T-helper 2 cell treated with Interferon-gamma antibody and Interleukin-4, amounts not matched to agents 100 ng/mL and 5 ng/mL, for 36 hours (primary cell): ENCODE measurements at regions not wholly inside any gene's neighbourhood (a gene's known extent, or its start where the extent isn't known, plus 50 kb on each side); places are given as distances from the start of the nearest gene placed in this dataset.

Experiments used
- intact Hi-C: fragments of 100-400 bp; cut with micrococcal nuclease; formaldehyde crosslinking; loops from one replicate; pipeline ENCODE4 v1.15.1; 2023

DNA sequence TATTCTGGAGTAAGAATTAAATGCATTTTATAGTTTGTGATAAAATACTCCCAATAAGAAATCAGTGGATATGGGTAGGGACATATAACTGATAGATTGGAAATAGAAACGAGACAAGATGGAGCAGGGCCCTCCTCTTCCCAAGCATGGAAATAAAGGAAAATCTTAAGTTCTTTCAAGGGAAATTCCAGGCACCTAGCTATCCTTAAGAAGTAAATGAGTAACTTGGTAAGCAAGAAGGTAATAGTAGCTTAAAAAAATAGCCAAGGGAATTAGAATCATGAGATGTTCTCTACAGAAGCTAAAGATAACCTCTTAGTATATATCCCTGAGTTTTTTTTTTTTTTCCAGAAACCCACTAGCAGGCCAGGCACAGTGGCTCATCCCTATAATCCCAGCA lies 105.5 kb upstream of the FAM3C start:
- intact Hi-C loops = no loop called here

DNA sequence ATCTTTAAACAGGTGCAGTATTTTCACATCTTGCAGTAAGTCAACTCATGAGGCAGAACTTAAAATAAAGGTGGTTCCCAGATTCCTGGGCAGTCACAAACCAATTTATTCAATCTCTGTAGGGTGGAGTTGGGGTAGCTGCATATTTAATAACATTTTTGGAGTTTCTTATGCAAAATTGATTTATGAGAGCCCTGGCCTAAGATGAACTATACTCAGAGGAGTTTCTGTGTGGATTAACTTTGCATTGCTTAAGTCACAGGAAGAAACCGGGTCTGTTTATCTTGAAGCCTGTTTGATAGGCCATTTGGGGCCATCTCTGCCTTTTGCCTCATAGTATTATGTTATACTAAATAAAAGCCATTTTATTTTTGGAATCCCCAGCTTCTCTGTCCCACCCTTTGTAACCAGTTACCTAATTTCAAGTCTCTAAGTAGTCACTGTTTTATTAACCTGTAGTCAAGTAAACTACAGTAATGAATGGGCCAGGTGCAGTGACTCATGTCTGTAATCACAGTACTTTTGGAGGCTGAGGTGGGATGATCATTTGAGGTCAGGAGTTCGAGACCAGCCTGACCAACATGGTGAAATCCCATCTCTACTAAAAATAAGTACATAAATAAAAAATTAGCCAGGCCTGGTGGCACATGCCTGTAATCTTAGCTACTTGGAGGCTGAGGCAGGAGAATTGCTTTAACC lies 104.4 kb upstream of the FAM3C start:
- intact Hi-C loops = no loop called here

DNA sequence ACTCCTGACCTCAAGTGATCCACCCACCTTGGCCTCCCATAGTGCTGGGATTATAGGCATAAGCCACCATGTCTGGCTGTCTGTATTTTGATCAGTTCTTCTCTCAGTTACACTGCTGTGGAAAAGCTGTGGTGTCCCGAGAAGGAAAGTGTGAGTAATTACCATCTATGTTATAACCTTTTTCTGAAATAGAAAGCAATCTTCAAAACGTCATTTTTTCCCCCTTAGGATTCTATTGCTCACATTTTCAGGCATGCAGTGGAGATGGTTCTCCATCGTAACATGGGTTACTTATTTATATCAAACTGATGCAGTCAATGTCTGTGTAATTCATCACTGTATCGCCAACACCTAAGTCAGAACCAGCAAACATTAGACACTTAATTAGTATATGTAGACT lies 103.5 kb upstream of the FAM3C start:
- intact Hi-C loops = loop anchor here (5.0 kb wide), 1 partner anchor 33 kb away; no protein-coding TSS in a partner anchor

DNA sequence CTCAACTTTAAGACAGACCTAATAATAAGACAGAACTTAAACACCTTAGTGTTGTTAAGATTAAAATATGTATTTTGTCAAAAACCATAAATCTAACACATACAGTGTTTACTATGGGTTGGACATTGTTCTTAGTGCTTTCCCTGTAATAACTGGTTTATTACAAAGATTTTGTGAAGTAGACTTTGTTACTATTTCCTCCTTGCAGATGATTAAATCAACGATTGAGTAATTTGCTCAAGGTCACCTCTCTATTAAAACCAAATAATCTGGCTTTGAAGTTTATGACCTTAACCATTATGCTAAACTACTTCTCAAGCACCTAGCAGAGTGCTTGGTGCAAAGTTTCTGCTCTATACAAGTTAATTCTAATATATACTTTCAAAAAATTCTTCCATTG lies 102.7 kb upstream of the FAM3C start:
- intact Hi-C loops = loop anchor here (5.0 kb wide), 1 partner anchor 33 kb away; no protein-coding TSS in a partner anchor

DNA sequence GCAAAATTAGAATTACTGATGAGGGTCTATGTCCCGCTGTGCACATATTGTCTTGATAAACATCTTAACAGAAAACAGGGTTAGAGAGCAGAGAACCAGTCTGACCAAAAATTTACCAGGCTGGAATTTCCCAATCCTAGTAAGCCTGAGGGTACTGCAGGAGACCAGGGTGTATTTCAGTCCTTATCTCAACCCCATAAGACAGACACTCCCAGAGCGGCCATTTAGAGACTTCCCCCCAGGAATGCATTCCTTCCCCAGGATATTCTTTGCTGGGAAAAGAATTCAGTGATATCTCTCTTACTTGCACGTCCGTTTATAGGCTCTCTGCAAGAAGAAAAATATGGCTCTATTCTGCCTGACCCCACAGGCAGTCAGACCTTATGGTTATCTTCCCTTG lies 101.4 kb upstream of the FAM3C start:
- intact Hi-C loops = loop anchor here (5.0 kb wide), 1 partner anchor 35 kb away; no protein-coding TSS in a partner anchor

DNA sequence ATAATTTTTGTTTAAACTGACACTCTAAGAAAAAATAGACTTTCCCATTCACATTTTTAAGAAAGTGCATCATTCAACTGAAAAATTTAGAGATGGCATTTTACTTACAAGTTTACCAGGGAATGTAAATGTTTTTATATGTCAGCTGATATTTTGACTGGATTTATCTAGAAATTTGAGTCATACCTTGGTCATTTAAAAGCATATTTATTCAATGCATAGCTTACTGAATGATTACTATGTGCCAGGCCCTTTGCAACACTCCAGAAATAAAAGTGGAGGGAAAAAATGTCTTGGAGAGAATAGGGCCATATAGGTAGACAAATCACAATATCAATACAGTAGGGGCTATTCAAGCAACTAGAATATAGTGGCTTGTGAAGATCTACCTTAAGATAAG lies 98.4 kb upstream of the FAM3C start:
- intact Hi-C loops = no loop called here

DNA sequence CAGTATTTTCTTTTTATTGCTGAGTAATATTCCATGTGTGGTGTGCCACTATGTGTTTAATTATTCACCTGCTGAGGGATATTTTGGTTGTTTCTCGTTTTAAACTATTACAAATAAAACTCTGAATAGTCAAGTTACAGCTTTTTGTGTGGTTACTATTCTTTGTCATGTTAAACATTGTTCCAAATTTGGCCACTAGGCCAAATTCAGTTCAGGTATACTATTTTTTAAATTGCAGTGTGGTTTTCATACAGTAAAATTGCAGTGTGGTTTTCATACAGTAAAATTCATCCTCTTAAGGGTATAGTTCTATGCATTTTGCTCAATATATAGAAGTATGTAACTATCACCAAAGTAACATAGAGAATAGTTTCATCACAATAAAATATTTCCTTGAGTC lies 97.4 kb upstream of the FAM3C start:
- intact Hi-C loops = no loop called here

DNA sequence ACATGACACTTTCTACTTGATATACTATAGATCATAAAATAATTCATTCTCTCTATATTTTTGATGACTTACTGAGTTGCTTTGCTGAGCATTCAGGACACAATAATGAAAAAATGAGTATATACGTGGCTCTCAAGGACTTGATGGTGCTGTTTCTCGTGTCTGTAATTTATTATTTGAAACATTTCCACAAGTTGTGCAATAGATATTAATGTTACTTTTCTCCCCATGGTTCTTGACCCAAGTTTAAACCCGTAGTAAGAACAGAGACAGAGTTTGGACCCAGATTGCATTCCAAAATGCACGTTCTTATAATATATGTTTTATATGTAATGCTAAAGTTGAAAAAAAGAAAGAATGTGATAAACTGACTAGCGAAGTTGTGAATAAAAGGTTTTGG lies 94.2 kb upstream of the FAM3C start:
- intact Hi-C loops = no loop called here

DNA sequence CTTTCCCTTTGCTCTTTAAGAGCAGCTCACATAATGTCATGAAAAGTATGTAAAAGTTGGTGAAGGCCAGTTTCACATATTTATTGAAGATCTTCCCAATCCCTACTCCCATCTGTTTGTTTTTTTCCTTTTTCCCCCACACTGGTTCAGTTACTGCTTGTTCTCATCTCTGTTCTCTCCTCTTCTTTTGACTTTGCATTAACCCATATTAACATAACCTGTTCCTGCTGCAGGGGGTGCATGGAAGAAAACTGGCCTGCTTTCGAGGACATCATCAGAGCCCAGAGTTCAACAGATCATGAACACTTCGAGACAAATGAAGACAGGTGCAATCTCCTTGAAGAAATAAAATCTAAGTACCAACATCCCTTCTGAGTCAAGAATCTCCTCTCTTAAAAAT lies 93.3 kb upstream of the FAM3C start:
- intact Hi-C loops = no loop called here

DNA sequence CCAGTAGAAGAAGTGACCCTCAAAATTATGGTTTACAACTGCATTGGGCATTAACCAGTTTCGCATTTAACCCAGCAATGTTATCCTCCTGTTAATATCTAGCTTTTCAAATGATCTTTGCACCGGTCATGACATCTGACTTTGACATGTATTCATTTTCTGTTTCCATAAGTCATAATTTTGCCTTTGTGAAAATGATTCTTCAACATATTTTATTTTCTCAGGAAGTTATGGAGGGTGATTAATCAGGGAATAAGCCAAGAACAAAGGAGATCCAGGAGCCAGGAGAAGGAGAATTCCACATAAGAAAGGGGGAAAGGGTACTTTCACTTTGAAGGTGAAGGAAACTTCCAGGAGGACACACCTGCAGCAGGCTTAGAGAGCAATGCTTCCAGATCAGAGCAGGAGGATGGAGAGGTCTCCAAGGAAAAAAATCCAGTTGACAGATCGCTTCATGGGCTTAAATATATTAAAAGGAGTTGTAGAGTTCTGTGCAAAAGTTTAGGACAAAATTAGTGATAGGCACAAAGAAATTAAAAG lies 92.1 kb upstream of the FAM3C start:
- intact Hi-C loops = no loop called here

DNA sequence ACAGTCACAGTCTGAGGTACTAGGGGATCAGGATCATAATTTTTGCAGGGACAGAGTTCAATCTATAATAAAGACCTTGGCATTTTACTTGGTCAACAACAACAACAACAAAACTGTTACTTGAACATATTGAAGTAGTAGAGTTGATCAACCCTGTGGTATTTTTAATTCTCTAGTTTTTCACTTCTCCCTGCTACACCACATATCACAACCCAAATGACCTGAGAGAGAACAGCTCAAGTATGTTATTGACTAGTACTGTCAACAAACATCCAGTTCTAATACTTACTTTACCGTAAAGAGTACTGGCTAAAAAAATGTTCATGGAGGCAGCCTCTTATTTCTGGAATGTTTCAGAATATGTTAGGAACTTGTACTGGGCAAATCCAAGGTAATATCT lies 90.5 kb upstream of the FAM3C start:
- intact Hi-C loops = no loop called here

DNA sequence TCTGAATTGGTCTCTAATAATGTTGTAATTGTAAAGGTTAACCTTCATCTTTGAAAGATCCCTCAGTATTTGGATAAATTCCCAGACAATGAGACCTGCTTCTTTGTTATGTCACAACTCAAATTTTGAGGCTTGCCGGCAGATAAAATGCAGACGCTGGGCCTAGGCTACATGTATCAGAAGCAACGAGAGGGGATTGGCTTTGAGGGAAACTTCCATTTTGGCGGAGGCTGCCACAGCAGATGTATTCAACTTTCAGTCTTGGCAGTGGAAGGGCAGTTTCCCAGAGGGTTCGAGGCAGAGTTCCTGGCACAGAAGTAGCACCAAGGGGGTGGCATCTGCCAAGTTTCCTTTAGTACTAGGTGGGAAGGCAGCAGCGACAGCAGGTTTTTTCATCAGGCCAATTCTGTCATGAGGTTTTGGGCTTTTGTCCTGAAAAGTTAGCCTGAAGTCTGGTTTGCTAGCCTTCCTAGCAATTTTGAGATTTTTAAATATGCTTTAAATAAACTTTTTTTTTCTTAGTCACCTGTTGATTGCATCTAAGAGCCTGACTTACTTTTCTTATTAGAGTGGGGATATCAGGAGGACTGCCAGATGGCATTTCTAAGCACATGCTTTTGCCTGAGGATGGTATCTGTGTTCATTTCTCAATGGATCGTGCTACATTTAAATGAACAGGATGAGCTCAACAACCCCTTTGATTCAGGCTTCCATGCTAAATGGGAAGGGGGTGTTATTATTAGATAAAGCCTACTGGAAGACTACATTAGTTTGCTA lies 89.5 kb upstream of the FAM3C start:
- intact Hi-C loops = no loop called here

DNA sequence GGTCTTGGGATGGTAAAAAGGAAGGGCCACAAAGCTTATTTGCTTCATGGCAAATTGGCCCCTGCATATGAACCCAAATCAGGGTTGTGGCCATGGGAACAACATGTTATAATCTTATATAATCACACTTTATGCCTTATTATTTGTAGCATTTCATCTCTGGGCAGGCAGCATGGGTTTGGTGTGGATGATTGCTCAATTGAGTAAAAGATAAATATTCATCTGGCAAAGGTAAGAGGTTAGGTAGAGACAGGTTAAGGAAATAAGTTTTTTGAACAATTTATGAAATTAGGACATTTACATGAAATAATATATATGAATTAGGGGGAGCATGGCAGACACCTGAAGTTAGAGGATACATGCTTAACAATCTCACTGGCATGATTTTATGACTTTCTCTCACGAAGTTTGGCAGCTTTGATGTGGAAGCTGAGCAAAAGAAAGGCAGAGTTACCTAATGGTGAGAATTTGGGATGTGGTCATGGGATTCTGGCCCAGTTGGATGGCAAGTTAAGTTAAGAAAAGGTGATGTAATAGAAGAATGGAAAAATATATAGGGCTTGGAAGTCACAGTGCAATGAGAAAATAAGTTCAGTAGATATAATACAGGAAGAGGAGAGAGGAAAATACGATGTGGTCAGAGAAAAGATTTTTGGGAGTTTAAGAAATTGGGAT lies 88.1 kb upstream of the FAM3C start:
- intact Hi-C loops = no loop called here

DNA sequence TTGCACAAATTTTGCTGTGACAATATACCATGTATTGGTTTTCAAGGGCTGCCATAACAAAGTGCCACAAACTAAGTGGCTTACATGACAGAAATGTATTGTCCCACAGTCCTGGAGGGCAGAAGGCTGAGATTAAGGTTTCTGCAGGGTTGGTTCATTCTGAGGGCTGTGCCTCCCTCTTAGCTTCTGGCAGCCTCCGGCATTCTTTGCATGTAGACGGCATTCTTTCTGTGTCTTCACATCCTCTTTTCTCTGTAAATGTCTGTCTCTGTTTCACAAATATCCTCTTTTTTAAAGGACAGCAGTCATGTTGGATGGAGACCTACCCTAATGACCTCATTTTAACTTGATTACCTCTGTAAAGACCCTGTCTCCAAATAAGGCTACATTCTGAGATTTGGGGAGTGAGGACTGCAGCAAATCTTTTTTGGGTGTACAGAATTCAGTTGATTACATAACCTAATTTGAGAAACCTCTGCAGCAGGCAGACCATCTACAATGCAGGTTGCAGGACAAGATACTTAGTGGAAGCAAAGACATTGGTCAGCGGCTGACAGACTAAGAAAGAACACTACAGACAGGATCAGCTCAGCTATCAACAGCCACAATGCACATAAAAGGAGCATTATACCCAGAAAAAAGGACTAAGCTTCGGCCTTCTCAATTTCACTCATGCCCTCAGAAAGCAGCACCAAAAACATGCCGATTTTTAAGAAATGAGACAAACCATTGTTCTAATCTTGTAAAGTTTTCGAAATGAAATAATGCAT lies 84.6 kb upstream of the FAM3C start:
- intact Hi-C loops = no loop called here

DNA sequence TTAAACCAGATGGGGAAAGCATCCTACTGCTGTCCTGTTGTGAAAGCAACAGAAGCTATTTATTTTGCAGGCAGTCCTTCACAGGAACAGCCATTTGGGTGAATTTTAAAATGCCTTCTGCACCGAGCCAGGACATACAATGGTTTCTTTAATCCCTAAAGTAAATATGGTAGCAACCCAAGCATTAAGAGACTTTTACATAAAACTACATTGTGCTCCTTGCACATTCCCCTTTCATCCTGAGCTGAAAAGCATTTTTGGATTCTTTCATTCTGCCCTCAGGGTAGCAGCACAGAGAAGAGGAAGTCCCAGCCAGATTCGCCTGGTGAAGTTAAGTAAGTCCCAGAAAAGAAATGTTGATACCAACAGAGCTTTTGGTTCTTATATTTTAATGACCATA lies 84.0 kb upstream of the FAM3C start:
- intact Hi-C loops = no loop called here

DNA sequence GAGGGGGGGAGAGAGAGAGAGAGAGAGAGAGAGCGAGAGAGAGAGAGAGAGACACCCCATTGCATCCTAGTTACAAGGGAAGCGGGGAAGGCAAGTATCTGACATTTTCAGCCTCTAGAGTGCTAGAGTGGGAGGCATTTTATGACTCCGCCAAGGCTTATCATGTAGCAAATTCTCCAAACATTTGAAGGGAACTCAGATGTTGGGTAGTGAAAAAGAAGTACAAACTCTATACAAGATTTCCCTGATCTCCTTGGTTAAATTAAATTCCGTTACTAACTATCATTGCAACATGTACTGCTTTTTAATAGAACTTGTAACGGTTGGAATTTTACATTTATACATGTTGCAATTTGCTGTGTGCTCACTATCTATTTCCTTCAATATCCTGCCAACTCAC lies 83.4 kb upstream of the FAM3C start:
- intact Hi-C loops = no loop called here

DNA sequence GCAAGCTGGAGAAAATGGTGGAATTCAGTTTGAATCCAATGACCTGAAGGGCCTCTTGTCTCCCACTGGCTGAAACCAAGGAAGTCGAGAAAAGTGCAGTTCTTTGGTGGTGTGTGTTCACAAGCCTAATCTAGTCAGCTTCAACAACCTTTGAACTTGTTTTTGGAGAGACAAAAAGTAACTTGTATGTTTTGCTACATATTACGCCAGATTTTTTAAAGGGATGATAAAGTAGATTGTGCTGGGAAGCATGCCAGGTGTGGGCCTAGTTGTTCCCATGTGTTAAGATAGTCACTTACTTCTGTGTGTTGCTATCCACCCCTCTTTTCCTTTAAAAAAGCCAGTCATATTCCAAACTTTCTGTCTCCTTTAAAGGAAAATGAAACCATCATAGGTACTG lies 79.7 kb upstream of the FAM3C start:
- intact Hi-C loops = no loop called here

DNA sequence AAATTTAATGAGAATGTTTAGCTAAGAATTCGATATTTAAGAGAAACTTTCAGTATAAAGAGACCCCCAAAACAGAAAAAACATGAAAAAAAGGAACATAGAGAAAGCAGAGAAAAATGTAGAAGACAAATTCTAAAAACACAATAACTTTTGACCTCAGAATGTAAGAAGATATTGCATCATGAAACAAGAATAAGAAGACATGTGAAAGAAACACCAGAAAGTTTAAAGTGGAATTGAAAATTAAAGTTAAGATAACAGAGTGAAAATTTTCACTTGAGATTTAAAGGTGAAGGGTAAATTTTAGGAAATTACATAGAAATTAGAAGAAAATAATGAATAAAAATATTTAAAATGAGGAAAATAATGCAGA lies 78.2 kb upstream of the FAM3C start:
- intact Hi-C loops = no loop called here

DNA sequence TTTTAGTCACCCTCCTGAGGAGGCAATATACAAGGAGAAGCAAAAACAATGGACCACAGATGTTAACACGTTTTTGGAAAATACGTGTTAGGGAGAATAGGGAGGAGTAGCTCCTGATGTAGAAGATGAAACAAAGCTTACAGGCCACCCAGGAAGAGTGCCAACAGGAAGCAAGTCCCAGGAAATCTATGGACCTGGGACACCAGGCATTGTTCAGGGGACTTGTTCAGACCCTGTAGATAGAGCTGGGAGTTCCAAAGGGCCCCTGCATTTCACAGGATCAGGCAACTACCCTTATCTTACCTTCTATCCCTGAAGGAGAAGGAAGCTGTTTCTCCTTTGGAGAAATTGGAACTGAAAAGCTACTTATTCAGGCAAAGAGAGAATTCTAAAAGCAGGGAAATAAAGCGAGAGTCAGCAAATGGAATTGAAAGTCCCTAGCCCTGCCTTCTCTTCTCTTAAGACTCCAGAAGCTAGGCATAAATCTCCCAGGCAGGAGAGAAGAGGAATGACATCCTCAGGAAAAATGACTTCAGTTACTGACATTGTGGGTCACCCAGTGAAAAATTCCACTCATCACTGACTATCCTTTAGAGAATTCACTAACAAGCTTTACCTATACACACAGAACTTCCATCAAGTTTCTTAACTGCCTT lies 77.7 kb upstream of the FAM3C start:
- intact Hi-C loops = no loop called here

DNA sequence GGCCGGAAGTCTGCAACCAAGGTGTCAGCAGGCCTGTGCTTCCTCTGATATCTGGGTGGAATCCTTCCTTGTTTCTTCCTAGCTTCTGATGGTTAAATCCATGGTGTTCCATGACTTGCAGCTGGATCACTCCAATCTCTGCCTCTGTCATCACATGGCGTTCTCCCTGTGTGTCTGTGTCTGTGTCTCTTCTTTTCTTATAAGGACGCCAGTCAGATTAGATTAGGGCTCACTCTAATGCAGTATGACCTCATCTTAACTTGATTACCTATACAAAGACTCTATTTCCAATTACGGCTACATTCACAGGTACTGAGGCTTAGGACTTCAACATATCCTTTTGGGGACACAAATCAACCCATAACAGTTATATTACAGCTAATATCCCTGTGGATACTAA lies 70.3 kb upstream of the FAM3C start:
- intact Hi-C loops = no loop called here

DNA sequence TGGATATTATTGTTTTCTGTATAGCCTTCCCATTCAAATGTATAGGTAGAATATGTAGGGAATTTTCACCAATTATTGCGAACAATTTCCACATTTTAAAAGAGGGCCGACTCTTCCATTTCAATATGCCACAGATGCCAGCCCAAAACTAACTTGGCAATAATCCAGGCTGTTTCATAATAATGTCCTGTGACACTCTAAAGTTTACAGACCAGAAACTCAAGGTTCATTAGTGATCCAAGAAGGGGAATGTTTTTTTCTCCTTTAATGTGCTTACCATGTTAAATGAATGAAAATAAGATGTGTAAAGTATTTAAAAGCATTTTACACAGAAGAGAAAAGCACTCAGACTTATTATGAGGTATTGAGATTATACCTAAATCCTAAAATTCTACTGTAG lies 63.0 kb upstream of the FAM3C start:
- intact Hi-C loops = no loop called here
